ENCODE measurements at regions not wholly inside any gene's neighbourhood (a gene's known extent, or its start where the extent isn't known, plus 50 kb on each side); places are given as distances from the start of the nearest gene placed in this dataset.
"Not testable (repeated sequence)": the region's sequence is repeated elsewhere in the genome, so short reads cannot be mapped to it uniquely, and the experiment has no call there.

DNA sequence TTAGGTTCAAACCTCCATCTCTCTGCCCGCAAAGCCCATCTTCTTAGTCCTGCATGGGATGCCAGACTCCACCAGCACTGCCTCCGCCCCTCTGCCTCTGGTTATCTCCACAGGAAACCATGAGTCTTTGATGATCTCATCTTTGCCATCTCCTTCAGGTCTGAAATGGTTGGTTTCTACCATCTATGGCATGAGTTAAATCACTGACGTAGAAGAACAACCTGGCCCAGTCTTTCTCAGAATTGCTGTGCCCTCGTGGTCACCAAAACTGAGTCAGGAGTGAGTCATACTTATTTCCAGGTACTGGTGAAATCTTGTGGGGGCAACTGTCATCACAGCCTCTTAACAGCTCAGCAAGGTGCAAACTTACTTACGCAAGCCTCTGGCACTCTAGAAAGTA lies 468.7 kb upstream of the C16orf82 start:
- DNase-seq, result peak; percentile 44

DNA sequence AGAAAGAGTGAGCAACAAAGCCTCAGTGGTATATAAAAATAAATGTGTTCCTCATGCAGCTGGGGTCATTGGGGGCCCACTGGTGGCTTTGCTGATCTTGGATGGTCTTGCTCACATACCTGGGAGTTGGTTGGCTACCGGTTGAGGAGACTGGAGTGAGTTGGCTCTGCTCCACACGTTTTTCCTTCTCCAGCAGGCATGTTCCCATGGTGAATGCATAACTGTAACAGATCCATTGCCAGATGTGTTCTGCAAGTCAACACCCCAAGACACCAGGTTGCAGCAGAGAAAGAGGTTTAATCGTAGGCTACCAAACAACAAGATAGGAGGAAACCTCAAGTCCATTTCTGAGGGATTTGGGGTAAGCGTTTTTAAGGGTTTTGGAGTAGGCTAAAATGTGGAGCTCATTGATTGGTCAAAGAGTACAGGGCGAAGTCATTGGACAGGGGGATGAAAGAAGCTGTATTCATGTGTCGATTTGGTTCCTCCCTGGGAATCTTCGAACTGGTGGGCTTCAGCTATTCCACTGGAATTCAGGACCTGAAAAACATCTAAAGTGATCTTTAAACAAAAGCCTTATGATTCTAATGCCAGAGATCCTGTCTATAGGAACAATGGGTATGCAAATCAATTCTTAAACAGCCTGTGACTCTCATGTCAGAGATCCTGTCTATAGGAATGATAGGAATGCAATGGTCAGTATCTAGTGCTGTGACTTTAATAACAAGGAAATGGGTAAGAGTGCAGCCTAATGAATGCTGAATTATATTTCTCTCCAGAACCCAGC lies 467.5 kb upstream of the C16orf82 start:
- DNase-seq, result no peak

DNA sequence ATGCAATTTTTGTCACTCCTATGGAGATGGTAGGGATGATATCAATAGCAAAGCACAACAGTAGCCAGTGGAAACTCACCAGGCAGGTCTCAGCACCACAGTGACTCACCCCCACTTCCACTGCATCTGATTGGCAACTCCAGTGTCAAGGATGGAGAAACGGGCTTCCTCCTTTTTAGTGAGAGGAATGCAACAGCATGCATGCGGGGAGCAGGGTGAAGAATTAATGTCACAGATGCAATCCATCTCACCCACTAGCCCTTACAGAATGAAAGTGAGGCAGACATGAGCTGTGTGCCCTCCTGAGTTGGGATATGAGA lies 467.0 kb upstream of the C16orf82 start:
- no peak for DNase-seq

DNA sequence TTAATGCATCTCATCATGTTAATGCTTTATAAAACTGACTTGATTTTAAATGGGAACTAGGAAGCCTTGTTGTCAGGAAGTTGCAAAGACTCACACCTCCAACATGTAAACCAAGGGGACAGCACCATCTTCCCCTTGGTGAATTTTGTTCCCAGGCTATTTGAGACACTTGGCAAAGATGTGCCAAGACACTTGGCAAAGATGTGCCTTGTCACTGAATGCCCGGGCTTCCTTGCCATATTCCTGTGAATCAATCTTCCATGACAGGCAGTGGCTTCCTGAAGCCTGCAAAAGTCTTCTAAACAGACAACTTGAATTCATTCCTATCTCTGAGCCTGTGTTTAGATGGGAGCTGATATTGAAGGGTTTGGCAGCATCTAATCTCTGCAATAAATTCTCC lies 465.4 kb upstream of the C16orf82 start:
- no peak for DNase-seq

DNA sequence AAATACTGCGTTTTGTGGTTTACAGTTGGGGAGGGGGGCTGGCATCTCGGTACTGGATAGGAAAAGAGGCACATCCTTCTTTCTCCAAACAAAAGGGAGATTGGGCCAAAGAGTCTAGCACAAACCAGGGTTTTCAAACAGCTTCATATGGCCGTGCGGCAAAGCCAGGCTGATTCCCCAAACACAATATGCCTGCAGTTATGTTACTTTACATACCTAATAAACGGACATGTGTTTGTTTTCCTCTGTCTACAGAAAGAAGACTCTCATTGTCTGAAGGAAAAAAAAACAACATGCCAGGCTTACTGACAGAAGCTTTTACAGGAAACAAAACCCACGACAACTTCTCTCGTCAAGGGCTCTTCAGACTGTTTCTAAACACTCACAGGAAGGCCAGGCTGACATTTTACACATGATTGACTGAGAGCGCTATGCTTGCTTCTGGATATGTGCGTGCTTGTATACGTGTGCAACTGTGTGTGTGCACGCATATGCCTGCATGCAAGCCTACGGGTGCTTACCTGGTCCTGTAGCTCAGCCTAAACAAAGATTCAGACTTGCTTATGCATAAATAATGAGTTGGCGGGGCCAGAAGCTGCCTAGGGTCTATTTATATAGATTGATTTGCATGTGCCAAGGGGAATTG lies 461.0 kb upstream of the C16orf82 start:
- no peak for DNase-seq

DNA sequence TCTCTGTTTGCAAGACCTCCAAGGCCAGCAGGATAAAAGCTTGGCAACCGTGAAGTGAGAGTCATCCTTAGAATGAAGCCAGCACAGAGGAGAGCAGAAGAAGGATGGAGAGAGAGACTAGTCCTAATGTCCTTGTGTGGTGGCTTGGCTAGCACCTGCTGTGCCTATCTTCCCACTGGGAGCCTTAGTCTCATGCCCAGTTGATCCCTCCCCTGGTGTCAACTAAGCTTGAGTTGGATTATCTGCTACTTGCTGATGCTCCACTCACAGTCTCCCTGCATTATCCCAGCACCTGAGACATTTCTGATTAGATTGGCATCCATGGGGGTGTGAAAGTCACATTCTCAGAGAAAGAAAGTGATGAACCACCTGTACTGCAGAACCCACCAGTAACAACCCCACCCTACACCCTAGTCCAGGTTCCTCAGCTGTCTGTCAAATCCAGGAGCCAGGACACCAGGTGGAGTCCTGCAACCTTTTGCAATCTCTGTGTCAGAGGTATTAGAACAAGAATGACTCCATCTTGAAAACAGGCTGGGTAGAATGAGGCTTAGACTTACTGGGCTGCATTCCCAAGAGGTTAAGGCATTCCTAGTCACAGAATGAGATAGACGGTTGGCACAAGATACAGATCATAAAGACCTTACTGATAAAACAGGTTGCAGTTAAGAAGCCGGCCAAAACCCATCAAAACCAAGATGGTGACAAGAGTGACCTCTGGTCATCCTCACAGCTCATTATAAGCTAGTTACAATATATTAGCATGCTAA lies 460.2 kb upstream of the C16orf82 start:
- no peak for DNase-seq

DNA sequence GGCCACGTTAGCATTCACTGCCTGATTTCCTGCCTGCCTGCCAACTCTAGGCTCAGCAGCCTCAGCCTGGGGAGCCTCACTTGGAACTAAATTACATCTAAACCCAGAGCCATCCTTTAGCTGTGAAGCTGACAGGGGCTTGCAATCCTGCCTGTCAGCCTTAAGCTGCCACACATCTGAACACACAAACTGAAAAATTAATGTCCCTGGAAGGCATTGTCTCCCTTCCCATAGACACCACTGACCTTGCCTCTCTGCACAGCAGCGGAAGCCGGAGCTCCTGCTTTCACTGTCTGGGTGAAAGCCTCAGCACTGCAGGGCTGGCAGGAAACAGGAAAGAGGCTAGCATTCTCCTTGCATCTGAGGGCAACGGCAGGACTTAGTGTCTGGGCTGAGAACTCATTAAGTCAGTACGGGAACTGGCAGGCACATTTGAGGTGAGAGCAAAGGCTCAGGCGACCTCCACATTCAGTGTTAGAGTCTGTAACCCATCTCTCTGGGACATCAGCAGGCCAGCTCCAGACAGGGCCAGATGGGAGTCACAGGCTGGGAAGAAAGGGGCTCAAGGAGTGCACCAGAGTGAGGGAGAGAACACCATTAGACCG lies 452.4 kb upstream of the C16orf82 start:
- no peak for DNase-seq

DNA sequence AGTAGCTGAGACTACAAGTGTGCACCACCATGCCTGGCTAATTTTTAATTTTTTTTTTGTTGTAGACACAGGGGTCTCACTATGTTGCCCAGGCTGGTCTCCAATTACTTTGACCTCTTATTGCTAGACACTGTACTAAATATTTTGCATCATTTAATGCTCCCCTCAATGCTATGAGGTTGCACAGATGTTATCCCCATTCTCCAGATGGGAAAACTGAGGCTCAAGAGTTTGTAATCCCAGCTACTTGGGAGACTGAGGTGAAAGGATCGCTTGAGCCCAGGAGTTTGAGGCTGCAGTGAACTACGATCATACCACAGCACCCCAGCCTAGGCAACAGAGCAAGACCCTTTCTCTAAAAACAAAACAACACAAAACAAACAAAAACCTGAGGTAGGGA lies 443.3 kb upstream of the C16orf82 start:
- DNase-seq, result no peak

DNA sequence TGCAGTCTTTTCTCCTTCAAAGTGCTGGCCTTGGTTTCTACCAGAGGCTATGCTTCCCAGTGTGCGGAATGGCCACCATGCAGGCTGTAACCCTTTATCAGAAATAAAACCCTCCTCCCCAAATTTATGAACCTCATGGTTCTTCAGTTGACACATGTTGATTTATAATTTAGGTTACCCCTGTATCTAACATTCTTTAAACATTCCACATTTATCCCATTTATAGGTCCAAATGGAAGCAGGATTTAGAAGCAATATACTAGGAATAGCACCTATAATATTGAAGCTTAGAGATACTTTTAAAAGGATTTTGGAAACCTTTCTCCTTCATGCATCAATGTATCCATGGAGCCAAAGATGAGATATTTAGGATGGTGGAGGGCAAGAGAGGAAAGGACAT lies 438.8 kb upstream of the C16orf82 start:
- no peak for DNase-seq

DNA sequence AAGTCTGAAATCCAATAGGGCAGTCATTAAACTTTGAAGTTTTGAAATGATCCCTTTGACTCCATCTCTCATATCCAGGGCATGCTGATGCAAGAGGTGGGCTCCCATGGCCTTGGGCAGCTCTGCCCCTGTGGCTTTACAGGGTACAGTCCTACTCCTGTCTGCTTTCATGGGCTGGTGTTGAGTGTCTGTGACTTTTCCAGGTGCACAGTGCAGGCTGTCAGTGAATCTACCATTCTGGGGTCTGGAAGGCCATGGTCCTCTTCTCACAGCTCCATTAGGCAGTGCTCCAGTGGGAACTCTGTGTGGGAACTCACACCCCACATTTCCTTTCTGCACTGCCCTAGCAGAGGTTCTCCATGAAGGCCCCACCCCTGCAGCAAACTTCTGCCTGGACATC lies 435.4 kb upstream of the C16orf82 start:
- DNase-seq, result not testable (repeated sequence)

DNA sequence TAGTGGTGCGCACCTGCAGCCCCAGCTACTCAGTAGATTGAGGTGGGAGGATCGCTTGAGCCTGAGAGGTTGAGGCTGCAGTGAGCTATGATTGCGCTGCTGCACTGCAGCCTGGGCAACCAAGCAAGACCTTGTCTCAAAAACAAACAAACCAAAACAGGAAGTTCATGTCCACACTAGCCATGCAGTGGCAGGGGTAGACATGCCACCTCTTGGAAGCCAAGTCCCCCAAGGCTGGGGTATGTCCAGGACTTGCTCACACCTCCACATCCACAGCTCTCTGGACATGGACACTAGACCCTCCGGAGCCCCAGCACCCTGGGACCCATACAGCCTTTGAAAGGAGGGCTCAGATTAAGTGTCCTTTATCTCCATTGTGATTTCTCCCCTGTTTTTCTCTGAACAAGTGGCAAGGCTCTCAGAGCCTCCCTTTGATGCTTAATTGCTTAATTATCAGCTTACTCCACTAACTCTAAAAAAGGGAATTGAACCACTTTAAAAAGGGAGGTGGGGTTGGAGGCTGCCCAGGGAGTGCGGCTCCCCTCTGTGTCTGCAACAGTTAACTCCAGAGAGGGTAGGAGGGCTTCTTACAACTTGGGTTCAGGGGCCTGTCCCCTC lies 424.6 kb upstream of the C16orf82 start:
- DNase-seq, result no peak

DNA sequence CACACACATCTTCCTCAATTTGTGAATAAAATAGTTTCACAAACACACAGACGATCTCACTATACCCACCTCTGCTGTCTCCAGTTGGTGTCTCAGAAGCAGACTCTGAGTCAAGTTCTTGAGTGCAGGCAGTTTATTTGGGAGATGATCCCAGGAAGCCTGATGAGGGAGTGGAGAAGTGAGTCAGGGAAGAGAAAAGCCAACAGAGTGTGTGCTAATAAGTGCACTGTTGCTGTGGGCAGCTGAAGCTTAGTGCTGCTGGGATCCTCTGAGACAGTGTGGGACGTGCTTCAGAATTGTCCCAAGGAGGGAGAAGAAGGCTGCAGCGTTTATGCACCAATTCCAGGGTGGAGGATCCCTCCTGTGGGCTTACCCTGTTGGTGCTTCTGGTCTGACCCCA lies 423.2 kb upstream of the C16orf82 start:
- DNase-seq, result no peak

DNA sequence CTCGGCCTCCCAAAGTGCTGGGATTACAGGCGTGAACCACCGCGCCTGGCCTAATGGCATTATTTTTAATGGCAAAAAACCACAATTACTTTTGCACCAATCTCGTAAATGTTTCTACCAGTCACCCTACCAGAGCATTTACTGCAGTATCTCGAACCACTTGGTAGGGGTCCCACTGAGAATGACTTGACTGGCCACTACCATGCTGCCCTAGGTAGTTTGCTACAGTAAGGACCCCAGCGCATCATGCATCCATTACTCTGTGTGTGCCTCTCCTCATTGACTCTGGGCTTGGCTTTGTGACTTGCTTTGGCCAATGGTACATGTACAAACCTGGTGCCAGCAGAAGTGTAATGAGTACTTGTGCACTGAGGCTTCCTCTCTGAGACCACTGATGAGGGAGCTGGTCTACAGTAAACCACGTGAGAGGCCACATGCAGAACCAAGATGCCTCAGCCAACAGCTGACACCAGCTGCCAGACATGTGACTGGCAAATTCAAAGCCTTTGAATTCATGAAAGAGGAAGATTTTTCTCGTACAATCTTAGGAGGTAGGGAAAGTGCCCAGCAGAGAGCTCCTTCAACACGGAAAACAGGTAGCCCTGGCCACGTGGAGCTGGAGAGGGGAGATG lies 421.7 kb upstream of the C16orf82 start:
- no peak for DNase-seq

DNA sequence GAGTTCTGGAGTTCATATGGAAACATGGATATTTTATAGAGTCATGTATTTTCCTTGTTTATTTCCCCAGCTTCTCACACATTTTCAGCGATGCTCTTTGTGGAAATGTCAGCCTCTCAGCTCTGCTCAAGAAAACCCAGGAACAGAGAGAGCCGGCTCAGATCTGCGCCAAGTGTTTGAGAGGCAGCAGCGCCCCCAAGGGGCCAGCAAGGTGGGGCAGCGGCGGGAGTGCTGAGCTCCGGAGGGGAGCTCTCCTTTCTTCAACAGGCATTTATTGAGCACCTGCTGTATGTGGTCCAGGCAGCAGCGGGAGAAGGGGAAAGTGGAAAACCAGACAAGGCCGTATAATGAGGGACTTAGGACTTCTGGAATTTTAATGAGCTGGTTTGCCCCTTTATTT lies 421.1 kb upstream of the C16orf82 start:
- peak; percentile 22 for DNase-seq

DNA sequence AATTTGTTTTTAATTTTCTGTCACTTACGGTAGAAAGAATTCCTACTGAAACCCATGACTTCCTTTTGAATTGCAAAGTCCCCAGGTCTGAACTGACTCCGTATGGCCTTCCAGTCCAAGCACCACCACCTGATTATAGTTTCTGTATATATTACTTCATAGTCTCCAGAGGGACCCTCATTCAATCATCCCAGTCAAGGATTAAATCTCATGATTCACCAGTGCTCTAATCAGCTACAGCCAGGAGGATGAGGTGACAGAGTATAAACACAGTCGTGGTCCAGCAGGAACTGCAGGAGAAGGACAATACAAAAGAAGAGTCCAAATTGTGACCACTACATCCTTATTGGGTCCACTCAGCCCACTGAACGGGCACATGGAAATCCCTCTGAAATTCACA lies 418.9 kb upstream of the C16orf82 start:
- no peak for DNase-seq

DNA sequence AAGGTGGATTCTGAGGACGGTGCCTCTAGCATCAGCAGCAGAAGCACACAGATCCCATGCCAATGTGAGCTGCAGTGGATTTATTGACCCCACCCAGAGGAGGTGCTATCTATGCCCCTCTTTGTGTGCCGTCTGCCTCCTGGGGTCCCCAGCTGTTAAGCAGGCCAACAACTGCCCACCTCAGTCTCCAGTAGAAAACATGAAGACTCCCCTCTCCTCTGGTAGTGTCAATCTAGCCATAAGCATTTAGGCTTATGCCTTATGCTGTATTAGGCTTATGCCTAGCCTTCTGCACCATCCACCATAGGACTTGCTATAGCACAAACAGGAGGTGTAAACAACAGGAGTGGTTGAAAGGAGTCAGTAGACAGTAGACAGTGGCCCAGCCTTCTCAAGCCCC lies 417.9 kb upstream of the C16orf82 start:
- no peak for DNase-seq

DNA sequence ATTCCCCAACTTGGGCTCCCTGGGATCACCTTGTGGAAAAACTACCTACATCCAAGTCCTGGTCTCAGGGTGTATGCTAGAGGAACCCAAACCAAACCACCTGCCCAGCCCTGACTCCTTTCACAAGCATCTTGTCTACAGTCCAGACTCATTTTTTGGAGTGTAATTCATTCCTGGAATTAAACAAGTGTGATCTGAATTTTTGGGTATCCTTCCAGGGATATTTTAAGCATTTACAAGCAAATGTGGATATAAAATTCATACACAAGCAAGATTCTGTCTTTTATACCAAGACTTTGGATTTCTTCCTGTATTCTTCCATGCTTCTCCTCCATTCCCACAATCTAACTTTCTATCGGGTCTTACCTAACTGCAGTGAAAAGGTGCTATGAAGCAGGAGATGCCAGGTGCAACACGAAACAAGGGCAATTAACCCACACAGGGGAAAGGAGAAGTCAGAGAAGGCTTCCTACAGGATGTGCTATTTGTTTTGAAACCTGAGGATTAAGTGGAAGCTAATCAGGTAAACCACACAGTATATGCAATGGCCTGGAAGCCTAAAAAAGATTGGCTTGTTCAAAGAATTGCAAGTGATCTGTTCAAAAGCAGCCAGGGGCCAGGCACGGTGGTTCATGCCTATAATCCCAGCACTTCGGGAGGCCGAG lies 417.2 kb upstream of the C16orf82 start:
- no peak for DNase-seq

DNA sequence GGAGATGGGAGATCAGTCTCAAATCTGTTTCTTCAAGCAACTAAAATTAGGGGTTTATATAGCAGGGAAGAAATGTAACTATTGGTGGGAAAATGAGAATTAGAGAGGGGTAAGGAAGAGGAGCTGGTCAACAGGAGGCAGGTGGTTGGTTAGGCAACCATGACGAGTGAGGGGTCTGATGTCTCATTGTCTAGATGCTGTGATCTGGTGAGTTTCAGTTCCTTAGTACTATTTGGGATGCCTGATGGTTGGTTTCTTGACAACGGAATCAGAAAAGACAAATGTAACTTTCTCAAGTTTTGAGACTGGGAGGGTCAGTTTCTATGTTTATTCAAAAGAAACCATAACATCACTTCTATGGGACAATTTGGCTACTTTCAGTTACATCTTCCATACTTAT lies 415.3 kb upstream of the C16orf82 start:
- no peak for DNase-seq

DNA sequence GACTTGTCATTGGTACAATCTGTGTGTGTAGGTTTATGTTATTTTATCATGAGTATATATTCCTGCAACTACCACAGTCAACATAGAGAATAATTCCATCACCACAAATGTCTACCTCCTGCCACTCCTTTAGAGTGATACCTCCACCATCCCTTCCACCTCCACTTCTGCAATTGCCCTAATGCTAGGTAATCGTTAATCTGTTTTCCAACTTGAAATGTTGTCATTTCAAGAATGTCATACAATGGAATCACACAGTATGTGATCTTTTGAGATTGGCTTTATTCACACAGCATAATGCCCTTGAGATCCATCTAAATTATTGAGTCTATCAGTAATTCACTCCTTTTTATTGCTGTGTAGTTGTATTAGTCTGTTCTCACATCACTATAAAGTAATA lies 414.8 kb upstream of the C16orf82 start:
- DNase-seq, result no peak

DNA sequence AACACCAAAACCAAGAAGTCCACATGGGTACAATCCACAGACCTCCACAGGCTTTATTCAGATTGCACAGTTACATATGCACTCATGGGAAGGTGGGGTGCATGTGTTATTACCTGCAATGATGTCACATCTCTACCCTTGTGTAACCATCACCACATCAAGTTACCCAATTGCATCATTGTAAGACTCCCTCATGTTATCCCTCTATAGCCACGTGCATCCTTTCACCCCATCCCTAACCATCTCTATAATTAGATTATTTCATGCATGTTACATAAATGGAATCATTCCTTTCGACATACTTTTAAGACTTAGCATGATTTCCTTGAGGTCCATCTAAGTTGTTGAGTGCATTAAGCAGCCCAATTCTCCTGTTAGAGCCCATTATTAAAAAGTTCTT lies 408.2 kb upstream of the C16orf82 start:
- no peak for DNase-seq

DNA sequence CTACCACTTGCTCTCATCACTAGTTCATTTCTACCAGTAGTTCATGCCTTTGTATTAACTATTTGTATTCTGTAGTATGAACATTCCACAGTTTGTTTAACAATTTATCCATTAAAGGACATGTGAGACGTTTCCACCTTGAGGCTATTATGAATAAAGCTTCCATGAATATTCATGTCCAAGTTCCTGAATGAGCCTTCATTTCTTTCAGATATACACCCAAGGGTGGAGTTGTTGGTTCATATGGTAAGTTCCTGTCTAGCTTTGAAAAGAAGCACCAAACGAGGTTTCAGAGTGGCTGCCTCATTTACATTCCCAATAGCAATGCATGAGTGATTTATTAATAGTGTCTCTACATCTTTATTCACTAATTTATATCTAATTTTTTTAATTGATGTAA lies 407.8 kb upstream of the C16orf82 start:
- no peak for DNase-seq

DNA sequence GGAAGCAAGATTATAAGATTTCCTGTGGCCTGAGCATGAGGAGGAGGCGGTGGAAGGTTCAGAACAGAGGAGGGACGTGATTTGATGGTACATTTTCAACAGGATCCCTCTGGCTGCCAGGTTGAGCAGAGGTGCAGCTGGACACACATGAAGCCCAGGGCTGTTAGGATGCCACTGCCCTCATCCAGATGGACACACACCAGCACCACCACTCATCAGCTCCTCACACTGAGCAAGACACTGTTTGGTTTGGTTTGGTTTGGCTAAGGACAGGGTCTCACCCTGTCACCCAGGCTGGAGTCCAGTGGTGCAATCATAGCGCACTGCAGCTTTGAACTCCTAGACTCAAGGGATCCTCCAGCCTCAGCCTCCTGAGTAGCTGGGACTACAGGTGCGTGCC lies 402.6 kb upstream of the C16orf82 start:
- DNase-seq, result no peak
